GM12872 (cell line): ENCODE measurements at regions not wholly inside any gene's neighbourhood (a gene's known extent, or its start where the extent isn't known, plus 50 kb on each side); places are given as distances from the start of the nearest gene placed in this dataset.

ENCODE experiments used
- CTCF ChIP-seq: IDR thresholded peaks from 3 replicates; pipeline ENCODE4 v1.5.1; 2011; ENCODE audit warnings: low read depth, mild to moderate bottlenecking, low read length, moderate library complexity; ENCODE audit not compliant: insufficient read depth

- no peak for TF ChIP-seq CTCF
Observed at GRCh38 chr6:115630424-115631024, 430.2 kb downstream of the FRK start.

GRCh38 chr6:115629415-115629814, 431.3 kb downstream of the FRK start:
- no peak for TF ChIP-seq CTCF

GRCh38 chr6:115618256-115618655, 442.4 kb downstream of the FRK start:
- no peak for TF ChIP-seq CTCF

GRCh38 chr6:115617031-115617430, 443.7 kb downstream of the FRK start:
- no peak for TF ChIP-seq CTCF

GRCh38 chr6:115613488-115613887, 447.2 kb downstream of the FRK start:
- no peak for TF ChIP-seq CTCF

- no peak for TF ChIP-seq CTCF
Observed at GRCh38 chr6:115612796-115613479, 447.8 kb downstream of the FRK start.

GRCh38 chr6:115612216-115612615, 448.5 kb downstream of the FRK start:
- no peak for TF ChIP-seq CTCF
